GM11168 (cell line): ENCODE measurements at regions not wholly inside any gene's neighbourhood (a gene's known extent, or its start where the extent isn't known, plus 50 kb on each side); places are given as distances from the start of the nearest gene placed in this dataset.

Source experiments
- in situ Hi-C: fragments of 300-500 bp; cut with MboI; formaldehyde crosslinking; loops from one replicate; pipeline ENCODE4 v1.12.0; 2022; ENCODE audit warnings: low sequenced_read_pairs; ENCODE audit not compliant: unreplicated experiment

DNA sequence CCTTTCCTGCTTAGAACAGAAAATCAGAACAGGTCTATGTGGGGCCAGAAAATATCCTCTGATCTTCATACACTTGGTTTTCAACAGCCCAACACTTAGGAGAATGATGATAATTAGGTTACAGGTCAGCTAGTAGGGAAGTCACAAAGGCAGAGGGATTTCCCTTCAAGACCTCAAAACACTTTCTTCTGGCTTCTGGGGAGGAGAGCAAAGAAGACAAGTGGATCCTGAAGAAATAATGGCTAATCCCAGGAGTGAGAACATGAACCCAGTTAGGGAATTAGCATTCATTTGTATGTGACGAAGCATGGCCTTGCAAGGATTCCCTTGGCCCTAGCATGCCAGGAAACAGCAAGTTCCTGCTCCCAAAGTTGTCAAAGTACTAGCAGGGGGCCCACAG is 223.3 kb downstream of the BCAT1 start:
- in situ Hi-C loops: no loop called here

DNA sequence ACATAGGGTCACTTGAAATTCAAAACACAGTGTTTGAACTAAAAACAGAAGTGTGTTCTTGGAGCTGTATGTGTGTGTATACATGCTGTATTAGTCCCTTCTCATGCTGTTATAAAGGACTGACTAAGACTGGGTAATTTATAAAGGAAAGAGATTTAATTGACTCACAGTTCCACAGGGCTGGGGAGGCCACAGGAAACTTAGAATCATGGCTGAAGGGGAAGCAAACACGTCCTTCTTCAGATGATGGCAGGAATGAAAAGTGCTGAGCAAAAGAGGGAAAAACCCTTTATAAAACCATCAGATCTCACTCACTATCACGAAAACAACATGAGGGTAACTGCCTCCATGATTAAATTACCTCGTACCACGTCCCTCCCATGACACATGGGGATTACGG is 224.1 kb downstream of the BCAT1 start:
- in situ Hi-C loops: no loop called here

DNA sequence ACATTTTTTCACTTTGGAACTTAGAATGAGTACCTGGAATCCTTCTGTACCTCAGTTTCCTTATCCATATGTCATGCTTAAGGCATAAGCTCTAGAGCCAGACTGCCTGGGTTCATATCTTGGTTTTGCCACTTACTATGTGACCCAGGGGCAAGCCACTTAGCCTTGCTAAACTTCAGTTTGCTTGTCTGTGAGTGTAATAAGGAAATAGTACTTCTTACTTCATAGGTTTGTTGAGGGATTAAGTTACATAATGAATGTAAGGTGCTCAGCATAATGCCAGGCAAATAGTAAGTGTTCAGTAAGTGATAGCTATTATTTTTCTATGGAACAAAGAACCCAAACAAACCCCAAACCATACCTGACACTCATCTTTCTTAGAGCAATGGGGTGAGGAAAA is 225.1 kb downstream of the BCAT1 start:
- in situ Hi-C loops: no loop called here

DNA sequence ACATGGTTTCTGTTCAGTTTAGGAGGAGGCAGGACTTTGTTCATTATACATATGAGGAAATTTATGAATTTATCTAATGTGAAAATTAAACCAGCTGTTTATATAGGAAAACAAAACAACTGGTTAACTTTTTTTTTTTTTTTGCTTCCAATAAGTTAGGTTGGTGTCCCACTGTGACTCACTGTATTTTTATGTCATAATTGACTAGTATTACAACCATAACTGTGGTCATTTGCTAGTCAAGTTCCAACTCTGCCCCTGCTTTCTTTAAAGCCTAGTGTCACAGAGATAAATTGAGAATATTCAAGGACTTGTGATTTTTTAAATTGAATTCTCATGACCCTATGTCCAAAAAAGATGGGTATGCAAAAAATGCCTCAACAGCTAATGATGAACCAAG is 227.7 kb downstream of the BCAT1 start:
- in situ Hi-C loops: no loop called here

DNA sequence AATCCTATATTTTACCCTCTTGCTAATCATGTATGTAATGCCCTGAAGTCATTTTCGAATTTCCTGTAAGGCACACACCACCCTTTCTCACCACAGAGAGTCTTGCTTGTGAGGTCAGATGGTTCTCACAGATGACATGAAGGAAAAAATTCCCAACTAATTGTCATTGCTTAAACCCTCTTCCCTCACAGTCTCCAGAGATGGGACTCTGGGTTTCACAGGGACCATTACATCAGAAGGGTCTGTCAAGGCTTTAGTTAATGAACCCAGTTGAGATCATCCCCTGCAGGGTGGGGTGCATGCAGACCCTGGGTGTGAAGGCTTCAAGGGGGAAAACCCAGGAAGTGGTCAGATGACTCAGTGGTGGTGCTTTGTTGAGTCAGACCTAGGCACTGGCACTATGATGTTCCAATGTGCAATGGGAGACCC is 229.6 kb downstream of the BCAT1 start:
- in situ Hi-C loops: no loop called here

DNA sequence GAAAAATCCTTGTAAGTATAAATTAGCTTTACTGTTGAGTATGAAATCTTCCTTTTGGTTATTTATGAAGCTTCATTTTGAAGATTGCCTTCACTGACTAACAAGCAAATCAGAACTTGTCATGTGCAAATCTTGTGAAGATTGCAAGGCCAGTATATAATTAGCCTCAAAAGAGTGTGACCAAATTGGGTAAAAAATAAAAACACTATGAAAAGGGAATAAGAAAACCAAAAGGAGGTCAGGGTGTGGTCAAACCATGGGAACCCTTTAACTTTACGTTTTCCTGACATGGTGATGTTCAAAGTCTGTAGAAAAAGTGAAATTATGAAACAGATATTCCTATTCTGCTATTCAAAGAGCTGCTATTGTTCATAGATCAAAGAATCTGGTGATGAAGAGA is 230.3 kb downstream of the BCAT1 start:
- in situ Hi-C loops: no loop called here

DNA sequence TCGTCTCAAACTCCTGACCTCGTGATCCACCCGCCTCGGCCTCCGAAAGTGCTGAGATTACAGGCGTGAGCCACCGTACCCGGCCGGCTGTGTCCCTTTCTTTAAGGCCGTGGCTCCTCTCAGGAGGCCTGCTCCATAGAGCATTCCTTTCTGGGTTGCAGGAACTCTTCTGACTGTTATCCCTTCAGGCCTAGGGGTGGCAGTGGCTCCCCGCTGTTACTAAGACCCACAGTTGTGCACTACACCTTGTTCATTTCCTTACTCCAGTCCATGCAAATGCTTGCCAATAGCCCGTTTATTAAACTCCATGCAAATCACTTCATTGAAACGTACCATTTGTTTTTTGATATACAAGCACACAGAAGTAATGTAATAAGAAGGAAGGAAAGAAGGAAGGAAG is 234.7 kb downstream of the BCAT1 start:
- in situ Hi-C loops: no loop called here

DNA sequence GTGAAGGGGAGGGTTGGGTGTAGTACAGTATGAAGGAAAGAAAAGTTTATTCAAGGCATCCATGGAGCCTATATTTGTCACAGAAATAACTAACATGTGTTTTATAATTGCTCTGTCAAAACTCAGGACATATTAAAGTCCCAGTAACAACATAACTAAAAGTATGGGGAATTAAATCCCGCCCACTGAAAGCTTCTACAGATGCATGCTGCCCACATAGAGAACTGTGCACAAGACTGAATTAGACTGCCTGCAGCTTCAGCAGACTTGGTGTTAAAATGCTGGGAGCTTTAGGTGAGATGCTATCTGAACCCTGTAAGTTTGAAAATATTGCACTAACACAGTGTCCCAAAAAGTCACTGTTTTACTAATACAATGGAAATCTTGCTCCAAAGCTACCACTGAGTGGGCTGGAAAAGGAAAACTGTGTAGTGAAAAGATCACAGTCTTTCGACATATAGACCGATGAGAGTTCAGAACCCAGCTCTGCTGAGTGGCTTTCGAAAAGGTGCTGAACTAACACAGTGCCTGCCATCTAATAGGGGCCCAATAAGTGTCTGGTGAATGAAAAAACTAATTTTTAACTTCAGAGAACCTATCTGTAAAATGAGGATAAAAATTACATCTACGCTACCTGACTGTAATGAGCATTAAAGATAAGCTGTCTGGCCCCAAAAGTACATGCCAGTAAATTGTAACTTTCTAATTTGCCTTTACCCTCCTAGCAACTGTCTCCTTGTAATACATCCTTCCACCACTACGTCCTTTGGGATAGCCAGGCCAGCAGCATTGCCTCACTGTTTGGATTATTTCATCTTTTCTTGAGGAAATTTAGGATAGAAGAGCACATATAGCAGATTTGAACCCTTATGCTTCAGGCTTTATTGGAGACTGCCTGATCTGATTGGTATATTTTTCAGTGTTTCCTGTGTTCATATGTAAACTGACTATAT is 237.6 kb downstream of the BCAT1 start:
- in situ Hi-C loops: no loop called here

DNA sequence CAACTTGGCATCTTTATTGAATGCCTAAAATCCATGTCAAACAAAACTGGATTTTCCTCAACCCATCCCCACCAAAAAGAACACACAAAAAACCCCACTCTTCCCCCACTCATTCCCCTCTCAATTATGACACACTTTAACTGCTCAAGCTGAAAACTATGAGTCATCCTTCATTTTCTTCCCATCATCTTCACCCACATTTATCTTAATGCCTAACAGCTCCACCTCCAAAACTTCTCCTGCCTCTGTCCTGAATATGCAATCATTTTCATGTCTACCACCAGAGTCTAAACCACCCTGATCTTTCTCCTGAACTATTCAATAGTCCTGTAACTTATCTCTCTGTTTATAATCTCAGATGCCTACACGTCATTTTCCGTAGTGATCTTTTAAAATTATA is 239.7 kb downstream of the BCAT1 start:
- in situ Hi-C loops: no loop called here

DNA sequence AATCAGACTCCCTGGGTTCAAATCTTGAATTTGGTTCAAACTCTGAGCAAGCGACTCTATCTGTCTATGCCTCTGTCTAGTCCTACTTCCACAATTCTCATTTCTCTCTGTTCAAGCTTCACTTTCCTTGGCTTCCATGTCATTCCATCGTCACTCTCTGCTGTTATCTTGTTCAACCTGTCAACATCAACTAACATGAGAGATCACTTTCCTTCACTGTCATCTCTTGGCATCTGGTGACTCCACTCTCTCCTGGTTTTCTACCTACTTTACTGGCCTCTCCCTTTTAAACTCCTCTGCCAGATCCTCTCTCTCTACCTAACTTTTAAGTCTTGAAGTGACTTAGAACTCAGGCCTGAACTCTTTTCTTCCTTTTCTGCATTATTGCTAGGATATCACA is 240.2 kb downstream of the BCAT1 start:
- in situ Hi-C loops: no loop called here

DNA sequence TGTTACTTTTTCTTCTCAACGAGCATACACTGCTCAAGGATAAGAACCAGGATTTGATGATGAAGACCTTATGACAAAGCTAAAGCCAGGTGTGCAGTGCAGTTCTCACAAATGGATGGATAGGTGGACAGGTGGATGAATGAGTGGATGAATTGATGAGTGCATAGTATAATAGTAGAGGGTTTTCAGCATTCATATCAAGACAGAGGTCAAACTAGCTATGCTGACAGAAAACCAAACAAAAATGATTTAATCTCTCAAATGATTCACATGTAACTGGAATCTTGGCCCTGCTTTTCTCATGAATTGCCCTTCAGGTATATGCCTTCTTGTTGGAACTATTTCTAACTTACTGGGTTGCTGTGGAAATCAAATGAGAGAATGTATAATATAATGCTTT is 240.9 kb downstream of the BCAT1 start:
- in situ Hi-C loops: no loop called here

DNA sequence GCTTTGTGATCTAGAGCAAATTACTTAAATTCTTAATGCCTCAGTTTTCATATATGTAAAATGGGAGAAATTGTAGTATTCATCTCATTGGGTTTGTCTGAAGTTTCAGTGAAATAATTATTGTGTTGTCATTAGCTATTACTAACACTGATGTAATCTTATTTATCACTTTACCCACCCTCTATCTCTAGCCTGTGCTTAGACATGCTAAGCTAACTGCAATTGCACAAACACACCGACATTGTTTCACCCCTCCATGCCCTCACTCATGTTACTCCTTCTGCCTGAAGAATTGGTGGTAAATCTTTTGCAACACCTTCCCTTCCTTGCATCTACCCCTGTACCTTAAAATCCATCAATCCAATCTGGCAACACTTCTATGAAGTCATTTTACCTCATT is 241.6 kb downstream of the BCAT1 start:
- in situ Hi-C loops: no loop called here

DNA sequence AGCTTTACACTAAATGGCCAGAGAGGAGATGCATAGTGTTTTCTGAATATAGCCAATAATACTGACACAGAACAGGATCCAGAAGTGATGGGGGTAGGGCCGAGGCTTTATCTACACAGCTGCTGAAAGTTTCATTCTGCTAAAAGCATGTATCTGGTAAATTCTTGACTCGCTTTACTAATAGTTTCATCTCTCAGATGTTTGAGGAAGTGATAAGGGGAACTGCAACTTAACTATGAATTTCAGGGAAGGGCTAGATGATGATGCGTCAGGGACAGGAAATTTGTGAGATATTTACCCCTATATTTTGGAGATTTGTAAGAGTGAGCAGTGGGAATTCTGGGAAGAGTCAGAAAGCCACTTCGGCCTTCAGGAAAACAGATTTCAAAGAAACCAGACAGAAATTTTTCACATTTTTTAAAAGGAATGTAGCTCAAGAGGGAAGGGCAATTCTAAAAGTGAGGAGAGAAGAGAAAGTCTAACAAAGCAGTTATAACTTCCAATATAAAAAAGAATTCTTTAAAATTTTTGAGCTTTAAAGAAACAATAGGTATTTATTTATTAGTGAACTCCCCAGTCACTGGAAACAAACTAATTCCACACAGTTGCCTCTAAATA is 243.1 kb downstream of the BCAT1 start:
- in situ Hi-C loops: no loop called here

DNA sequence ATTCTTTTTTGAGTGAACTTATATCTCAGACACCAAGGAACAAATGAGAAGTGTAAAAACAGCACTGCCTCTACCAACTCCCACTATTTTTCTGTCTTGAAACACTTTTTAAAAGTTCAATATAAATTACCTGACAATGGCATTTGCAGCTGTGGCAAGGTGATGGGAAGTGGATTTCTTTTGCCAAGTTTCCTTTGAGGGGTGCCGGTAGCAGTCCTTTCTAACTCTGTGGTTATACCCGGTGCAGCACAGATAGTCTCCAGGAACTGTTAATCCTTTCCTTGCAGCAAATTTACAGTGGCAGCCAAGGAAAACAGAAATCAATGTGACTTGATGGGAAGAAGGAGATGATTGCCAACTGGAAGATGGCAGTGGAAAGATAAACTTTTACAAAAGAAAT is 243.7 kb downstream of the BCAT1 start:
- in situ Hi-C loops: no loop called here

DNA sequence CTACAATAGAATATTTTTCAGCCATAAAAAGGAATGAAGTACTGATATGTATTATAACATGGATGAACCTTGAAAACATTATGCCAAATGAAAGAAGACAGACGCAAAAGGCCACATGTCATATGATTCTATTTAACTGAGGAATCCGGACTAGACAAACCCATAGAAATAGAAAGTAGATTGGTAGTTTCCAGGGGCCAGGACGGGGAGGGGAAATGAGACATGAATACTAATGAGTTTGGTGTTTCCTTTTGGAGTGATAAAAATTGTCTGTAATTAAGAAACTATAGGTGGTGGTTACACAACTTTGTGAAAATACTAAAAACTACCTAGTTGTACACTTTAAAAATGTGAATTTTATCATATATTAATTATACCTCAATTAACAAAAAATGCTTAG is 247.6 kb downstream of the BCAT1 start:
- in situ Hi-C loops: no loop called here

DNA sequence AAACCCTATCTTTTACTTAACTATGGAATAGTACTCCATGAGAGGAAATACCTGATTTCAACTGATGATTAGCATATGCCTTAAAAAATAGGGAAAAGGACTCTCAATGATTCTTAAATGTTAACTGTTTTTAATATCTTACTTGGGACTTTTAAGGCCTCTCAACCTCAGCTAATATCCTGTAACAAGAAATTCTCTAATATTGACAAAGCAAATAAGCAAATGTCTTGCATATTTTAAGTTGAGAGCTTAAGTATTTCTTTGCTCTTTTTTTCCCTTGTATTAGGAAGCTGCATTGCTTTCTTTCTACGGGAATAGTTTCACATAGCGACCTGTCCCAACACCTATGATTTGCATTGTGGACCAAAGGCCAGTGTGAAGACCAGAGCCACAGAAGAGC is 249.9 kb downstream of the BCAT1 start:
- in situ Hi-C loops: no loop called here

DNA sequence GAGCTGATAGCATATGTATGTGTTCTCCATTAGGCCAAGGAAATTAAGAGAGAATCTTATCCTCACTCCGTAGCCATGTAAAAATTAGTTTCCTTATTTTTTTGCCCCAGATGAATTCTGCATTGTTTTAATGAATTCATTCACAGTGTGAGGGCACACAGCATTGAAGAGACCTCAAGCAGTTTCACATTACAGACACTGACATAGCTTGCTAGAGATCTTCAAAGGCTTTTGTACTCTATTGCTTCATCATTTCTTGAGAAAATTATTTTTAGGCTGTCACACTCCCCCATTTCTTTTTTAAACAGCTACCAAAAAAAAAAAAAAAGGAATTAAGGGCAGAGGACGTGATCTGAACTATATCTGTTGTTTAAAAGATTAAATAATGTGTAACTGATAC is 251.1 kb downstream of the BCAT1 start:
- in situ Hi-C loops: no loop called here

DNA sequence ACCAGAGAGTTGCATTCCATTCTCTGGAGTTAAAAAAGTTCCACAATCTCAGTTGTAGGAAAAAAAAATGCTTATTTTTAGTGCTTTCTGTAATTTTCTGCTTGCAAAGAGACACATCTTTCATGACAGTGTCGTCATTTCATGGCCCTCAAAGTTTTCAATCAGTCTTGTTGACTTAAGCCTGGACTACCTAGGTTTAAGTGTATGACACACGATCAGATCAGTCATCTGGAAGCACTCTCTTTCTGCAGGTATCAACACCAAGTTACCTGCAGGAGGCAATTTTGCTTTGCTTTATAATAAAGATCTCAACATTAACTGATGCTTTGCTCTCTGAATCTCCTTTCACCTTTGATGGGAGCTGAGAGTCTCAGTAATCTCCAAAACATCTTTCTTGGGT is 251.6 kb downstream of the BCAT1 start:
- in situ Hi-C loops: no loop called here

DNA sequence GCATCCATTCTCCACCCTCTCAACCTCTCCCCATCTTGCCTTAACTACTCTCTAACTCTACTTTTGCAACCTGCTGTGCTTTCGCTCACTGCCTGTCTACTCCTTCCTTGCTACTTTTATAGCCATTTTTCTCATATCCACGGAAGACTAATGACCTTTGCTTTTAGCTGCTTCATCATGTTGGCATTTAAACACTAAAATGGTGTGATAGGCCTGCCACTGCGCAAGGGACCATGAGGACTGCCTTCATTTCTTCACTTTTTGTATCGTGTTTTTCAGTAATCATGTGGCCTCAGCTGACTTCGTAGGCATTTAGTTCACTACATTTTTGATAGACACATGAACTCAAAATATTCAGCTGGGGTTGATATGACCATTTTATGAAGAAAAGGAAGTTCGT is 252.1 kb downstream of the BCAT1 start:
- in situ Hi-C loops: no loop called here

DNA sequence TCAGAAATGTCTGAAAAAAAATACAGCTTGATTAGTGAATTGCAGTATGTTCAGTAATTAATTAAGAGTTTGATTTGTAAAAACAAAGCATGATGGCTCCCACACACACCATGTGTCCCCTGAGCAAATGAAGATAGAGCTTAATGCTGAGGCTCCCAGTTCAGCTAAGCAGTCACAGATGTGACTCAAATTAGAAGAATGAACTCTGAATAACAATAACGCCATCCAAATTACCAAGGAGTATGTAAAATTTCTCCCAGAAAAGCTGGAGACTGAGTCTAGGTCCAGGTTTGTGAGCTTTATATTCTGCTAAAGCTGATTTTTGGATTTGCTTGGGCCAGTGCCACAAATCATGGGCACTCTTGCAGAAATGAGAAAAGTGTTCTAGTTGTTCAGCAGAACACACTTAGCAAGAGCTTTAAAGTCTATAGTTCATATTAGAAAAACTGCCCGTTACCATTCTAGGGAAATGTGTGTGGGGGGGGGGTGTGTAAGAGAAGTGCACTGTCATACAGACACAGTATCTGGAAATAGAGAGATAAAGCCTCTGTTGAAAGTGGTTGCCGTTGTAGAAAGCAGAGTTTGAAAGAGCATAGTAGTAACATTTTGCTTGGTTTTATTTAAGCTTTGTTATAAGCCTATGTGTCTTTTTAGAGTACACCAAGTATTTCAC is 253.1 kb downstream of the BCAT1 start:
- in situ Hi-C loops: no loop called here

DNA sequence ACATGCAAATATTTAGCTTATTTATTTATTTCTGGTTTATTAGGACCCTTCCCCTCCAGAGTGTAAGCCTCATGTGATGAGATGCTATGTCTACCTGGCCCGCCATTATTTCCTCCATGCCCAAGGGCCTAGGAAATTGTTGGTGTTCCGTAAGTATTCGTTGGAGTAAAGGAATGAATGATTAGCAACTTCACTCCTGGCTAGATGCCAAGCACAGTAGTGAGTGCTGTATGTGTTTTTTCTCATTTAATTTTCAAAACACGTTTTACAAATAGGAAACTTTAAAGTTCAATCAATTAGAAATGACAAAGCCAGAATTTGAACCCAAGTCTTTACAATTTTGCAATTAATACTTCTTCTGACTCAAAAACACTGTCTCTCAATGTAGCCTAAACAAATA is 253.8 kb downstream of the BCAT1 start:
- in situ Hi-C loops: no loop called here
